ENCODE measurements at regions not wholly inside any gene's neighbourhood (a gene's known extent, or its start where the extent isn't known, plus 50 kb on each side); places are given as distances from the start of the nearest gene placed in this dataset.
A peak's percentile ranks its signal among the peaks of the same experiment; 100 is the strongest.
"Not testable (repeated sequence)": the region's sequence is repeated elsewhere in the genome, so short reads cannot be mapped to it uniquely, and the experiment has no call there.

DNA sequence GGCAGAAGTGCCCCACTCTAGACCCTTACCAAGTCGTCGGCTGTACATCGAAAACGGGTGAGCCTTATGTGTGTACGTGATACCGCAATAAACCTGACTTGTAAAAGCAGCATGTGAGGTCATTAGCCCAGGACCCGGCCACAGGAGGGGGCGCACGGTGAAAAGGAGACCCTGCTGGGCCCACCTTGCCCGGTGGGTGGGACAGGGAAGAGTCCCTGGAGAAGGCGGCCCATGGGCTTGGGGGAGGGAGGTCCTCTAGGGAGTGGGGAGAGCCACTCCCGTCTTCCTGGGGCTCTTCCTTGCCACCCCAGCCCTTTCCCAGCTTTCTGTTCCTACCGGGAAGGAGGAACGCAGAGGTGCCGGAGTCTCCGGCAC, 188.8 kb downstream of the NPIPB11 start:
- H3K36me3 ChIP-seq, H3K4me3 ChIP-seq, H3K4me1 ChIP-seq, H3K27ac ChIP-seq, H3K9me3 ChIP-seq, H3K27me3 ChIP-seq: not testable (repeated sequence)
- WGBS = 93% methylated on average over 10 of the region's 16 CpGs
- DNase-seq (ENCODE audit: low spot score in 2 of 2) = peak in 1 of 2 donors; percentile 41

DNA sequence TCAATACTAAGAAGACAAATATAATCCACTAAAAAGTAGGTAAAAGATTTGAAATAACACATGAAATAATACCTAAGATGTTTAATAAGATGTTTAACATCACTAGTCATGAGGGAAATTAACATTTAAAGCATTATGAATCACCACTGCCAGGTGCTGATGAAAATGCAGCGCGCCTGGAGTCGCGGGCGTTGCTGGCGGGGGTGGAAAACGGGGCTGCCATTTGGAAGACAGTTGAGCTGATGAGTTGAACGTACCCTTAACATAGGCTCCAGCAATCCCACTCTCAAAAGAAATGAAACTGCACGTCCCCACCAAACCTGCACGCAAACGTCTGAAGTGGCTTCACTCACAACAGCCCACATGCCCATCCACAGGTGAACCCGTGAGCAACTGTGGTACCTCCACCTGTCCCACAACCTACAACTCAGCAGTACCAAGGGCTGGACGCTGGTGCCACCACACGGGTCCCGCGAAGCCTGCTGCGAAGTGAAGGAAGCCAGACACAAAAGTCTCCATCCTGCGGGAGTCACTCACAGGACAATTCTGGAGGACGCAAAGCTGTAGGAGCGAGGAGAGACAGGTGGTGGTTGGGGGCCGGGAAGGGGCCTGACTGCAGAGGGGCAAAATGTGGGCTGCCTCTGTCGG, 189.3 kb downstream of the NPIPB11 start:
- DNase-seq (ENCODE audit: low spot score in 2 of 2) = peak in 1 of 2 donors; percentile 56
- H3K4me1 ChIP-seq, H3K27ac ChIP-seq, H3K27me3 ChIP-seq, H3K36me3 ChIP-seq, H3K9me3 ChIP-seq, H3K4me3 ChIP-seq: not testable (repeated sequence)
- 92% methylated on average over 22 of the region's 22 CpGs for WGBS

DNA sequence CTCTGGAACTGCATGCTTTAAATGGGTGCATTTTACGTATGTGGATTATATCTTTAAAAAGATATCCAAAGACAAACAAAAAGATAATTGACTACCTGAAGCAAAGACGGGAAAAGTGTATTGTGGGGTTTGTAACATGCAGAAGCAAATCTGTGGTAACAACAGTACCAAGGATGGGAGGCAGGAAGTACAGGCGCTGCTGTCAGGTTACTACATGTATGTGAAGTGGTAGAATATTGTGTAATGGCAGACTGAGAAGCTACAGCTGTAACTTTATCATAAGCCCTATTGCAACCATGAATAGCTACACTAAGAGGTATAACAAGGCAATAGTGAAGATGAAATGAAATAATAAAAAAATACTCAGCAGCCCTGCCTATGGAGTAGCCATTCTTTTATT, 192.7 kb downstream of the NPIPB11 start:
- not testable (repeated sequence) for H3K9me3 ChIP-seq; H3K27ac ChIP-seq; DNase-seq (ENCODE audit: low spot score in 2 of 2); H3K4me1 ChIP-seq; H3K36me3 ChIP-seq; H3K27me3 ChIP-seq; H3K4me3 ChIP-seq
- WGBS = 58% methylated on average over 3 of the region's 3 CpGs

DNA sequence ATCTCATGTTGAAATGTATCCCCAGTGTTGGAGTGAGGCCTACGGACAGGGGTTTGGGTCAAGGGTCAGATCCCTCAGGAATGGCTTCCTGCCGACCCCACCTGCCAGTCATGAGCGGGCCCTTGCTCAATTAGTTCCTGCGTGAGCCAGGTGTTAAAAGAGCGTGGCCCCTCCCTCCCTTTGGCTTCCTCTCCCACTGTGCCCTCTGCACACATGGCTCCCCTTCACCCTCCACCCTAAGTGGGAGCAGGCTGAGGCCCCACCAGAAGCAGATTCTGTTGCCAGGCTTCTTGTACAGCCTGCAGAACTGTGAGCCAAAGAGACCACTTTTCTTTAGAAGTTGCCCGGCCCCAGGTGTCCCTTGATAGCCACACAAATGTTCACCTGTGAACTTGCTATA, 193.3 kb downstream of the NPIPB11 start:
- not testable (repeated sequence) for H3K4me1 ChIP-seq, H3K36me3 ChIP-seq, H3K27ac ChIP-seq, H3K9me3 ChIP-seq, H3K27me3 ChIP-seq, H3K4me3 ChIP-seq
- 90% methylated on average over 6 of the region's 6 CpGs for WGBS
- peak in 1 of 2 donors; percentile 11 for DNase-seq (ENCODE audit: low spot score in 2 of 2)

DNA sequence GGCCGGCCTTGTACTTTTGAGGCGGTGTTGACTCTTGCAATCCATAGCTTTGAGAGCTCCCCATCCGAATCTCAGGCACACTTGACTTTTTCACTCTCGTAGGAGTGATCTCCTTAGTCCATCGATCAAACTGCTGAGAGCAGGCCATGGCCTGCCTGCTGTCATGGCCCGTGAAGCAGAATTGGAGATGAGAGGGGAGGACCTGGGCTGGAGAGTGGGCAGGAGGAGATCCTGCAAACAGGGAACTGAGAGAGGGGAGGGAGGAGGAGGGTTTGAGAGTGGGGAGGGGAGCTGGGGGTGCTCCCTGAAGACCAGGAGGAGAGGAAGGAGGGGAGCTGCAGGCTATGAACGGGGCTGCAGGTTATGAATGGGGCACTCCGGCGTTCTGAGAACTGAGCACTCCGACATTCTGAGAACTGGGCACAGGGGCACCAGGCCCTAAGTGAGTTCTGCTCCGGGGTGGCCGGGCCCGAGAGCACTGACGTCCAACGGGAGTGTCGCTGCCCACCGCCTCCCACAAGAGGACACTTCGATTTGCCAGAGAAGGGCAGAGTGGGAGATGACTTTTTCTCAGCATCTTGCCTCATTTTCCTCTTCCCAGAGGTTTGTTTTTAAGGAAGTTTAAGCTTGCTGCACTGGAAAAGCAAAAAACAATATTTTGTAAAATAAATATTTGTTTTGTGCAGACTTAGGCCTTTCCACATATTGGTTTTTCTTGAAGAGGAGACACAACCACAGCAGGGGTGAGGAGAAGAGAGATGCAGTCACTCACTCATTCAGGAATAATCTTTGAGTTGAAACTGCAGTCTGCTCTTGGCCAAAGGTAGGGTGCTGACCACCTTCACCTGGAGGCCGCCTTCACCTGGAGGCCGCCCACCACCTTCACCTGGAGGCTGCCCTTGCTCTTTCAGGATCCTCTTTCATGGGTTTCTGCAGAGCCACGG, 194.2 kb downstream of the NPIPB11 start:
- peak; percentile 48 to 69 for DNase-seq (ENCODE audit: low spot score in 2 of 2)
- H3K36me3 ChIP-seq, H3K9me3 ChIP-seq, H3K27ac ChIP-seq, H3K4me3 ChIP-seq, H3K4me1 ChIP-seq, H3K27me3 ChIP-seq: not testable (repeated sequence)
- 90% methylated on average over 21 of the region's 21 CpGs for WGBS

DNA sequence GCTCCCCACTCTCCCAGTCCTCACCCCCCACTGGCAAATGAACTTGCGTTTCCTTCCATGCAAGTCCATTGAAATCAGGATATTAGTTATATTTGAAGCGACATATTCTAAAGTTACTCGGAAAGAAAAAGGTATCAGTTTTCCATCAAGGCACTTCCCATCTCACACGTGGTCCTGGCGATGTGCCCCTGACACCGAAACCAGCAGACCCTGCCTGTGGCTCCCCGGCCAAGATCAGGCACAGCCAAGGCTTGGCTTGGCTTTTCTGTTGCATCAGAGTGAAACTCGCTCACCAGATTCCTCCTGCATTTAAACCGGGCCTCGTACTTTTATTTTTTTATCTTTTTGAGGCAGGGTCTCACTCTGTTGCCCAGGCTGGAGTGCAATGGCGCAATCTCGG, 195.1 kb downstream of the NPIPB11 start:
- WGBS = 82% methylated on average over 12 of the region's 12 CpGs

DNA sequence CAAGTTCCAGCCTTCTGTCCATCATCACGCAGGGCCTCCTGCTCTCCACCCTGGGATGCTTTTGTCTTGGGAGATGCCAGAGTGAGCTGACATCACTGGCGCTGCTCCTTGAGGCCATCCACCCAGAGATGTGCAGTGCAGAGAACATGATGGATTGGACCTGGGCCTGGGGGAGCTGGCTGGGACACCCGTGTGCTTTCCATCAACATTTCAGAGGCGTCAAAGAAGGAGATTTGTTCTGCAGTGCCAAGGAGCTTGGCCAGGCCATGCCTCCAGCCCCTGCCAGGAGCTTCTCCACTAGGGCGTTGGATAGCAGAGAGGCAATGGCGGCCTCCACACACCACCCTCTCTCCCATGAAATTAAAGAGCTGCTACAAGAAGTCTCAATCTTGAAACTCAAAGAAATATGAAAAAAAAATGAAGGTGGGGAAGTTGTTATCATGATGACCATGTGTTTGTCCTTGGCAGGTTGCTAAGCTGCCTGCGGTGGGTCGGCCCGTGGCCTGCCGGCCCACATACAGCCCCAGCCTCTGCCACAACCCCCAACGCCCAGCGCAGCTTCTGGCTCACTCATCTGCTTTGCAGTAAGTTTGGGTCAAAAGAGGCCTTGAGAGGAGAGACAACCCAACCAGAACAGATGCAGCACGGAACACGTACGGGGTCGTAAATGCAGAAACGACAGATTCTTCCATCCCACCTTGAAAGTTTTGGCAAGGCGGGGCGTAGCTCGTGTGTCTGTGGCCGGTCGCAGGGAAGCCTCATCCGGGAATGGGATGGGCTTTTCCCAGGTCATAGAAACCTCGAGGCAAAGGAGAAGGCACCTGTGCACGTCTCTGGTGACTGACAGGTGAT, 196.0 kb downstream of the NPIPB11 start:
- 80% methylated on average over 21 of the region's 25 CpGs for WGBS
- peak; percentile 44 to 53 for DNase-seq (ENCODE audit: low spot score in 2 of 2)
- H3K9me3 ChIP-seq, H3K27me3 ChIP-seq, H3K4me1 ChIP-seq, H3K27ac ChIP-seq, H3K4me3 ChIP-seq, H3K36me3 ChIP-seq: not testable (repeated sequence)

More for the DNA sequence above, 195.1 kb downstream of the NPIPB11 start:
- H3K27me3 ChIP-seq, H3K36me3 ChIP-seq, H3K27ac ChIP-seq, H3K4me1 ChIP-seq, H3K9me3 ChIP-seq, H3K4me3 ChIP-seq: not testable (repeated sequence)
- DNase-seq (ENCODE audit: low spot score in 2 of 2) = peak; percentile 73 to 77

DNA sequence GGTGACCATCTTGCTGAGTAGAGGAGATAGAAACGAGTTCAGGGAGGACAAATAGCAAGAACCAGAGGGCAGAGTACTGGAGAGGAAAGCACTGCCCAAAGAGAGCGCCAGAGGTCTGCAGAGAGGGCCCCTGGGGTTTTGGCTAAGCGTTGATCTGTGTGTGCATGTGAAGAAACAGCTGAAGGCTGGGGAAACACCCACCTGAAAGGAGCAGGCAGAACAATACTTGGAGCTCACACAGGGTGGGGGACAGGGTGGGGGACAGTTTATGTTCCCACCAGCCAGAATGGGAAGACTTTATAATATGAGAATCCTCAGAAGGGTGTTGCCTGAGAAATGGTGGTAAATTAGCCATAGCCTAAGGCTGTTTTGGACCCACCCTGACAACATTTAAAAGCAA, 200.4 kb downstream of the NPIPB11 start:
- H3K9me3 ChIP-seq, H3K4me3 ChIP-seq, H3K27me3 ChIP-seq, H3K27ac ChIP-seq, H3K36me3 ChIP-seq: not testable (repeated sequence)
- DNase-seq (ENCODE audit: low spot score in 2 of 2) = peak in 1 of 2 donors; percentile 21
- H3K4me1 ChIP-seq = peaks cover 24% of the 10 kb centered on the region
- 87% methylated on average over 3 of the region's 3 CpGs for WGBS

DNA sequence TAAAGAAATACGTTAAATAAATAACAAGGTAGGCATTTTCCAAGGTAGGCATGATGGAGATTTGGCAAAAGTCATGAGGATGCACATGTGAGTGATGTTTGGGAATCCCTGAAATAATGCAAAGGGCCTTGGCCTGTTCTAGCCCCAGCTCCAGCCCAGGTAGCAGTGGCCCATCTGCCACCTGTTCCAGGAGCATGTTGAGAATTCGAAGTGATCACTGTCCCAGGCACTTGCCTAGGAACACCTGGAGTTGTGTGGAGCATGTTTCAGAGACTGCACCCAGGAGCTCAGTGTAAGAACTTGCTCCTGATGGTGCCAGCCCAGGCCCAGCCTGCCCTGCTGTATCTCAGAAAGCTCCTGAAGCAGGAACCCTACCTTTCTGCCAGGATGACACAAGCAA, 201.4 kb downstream of the NPIPB11 start:
- WGBS = 94% methylated on average over 2 of the region's 2 CpGs
- not testable (repeated sequence) for H3K27me3 ChIP-seq

DNA sequence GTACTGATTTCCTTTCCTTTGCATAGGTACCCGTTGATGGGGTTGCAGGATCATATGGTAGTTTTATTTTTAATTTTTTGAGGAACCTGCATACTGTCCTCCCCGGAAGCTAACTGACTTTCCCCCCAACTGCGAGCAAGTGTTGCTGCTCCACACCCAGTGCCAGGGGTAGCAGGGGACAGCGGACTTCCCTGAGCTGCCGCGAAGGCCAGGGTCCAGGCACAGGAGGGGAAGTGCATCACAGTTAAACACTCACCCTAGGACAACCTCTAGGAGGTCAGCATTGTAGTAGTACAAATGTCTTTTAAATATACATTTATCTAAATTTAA, 201.7 kb downstream of the NPIPB11 start:
- Histone ChIP-seq H3K9me3 (no peaks in the 10 kb centered on the region), H3K36me3 (no peaks in the 10 kb centered on the region), H3K4me3 (no peak overlapping the region), H3K27ac (no peak overlapping the region), H3K27me3 (no peaks in the 10 kb centered on the region), H3K4me1 (peaks cover 29% of the 10 kb centered on the region)
- TF ChIP-seq EP300 (IDR thresholded peaks at IDR 0.05) (no peak), POLR2AphosphoS5 (IDR thresholded peaks at IDR 0.05) (no peak), POLR2A (IDR thresholded peaks at IDR 0.05) (no peak)
- TF ChIP-seq, protein P1, sequence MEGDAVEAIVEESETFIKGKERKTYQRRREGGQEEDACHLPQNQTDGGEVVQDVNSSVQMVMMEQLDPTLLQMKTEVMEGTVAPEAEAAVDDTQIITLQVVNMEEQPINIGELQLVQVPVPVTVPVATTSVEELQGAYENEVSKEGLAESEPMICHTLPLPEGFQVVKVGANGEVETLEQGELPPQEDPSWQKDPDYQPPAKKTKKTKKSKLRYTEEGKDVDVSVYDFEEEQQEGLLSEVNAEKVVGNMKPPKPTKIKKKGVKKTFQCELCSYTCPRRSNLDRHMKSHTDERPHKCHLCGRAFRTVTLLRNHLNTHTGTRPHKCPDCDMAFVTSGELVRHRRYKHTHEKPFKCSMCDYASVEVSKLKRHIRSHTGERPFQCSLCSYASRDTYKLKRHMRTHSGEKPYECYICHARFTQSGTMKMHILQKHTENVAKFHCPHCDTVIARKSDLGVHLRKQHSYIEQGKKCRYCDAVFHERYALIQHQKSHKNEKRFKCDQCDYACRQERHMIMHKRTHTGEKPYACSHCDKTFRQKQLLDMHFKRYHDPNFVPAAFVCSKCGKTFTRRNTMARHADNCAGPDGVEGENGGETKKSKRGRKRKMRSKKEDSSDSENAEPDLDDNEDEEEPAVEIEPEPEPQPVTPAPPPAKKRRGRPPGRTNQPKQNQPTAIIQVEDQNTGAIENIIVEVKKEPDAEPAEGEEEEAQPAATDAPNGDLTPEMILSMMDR (IDR thresholded peaks at IDR 0.05) = no peak
- peak; percentile 46 to 47 for DNase-seq (ENCODE audit: low spot score in 2 of 2)
- 71% methylated on average over 6 of the region's 6 CpGs for WGBS

More for the DNA sequence above, 201.4 kb downstream of the NPIPB11 start:
- peak in 1 of 2 donors; percentile 22 for DNase-seq (ENCODE audit: low spot score in 2 of 2)
- H3K4me1 ChIP-seq = peaks cover 29% of the 10 kb centered on the region
- H3K27ac ChIP-seq, H3K4me3 ChIP-seq, H3K9me3 ChIP-seq, H3K36me3 ChIP-seq: not testable (repeated sequence)

DNA sequence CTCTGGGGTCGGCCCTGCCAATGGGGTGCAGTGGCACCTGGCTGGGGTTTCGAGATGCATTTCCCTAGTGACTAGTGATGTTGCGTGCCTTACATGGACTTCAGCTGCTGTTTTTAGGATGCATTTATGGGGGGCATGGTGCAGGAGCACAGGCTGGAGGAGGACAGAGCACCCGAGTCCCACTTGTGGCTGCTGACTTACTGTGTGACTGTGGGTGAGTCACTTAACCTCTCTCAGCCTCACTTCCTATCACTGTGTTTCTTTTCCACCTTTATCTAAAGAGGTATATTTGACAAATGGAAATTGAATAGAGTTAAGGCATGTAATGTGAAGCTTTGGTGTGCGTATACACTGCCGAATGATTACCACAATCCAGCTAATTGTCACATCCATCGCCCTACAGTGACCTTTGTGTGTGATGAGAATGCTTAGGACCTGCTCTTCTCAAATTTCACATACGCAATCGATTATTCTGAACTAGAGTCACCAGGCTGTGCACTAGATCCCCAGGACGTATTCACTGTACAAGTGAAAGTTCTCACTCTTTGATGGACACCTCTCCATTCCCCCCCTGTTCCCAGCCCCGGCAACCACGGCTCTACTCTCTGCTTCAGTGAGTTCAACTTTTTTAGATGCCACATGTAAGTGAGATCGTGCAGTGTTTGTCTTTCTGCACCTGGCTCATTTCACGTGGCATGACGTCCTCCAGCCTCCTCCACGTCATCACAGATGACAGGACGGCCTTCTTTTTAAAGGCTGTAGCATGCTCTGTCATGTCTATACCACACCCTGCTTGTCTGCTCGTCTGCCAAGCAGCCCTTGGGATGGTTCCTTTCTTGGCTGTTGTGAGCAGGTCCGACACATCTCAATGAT, 202.3 kb downstream of the NPIPB11 start:
- not testable (repeated sequence) for H3K9me3 ChIP-seq, H3K36me3 ChIP-seq, H3K27ac ChIP-seq, H3K4me3 ChIP-seq, H3K27me3 ChIP-seq
- WGBS = 63% methylated on average over 16 of the region's 19 CpGs
- peak in 1 of 2 donors; percentile 61 for DNase-seq (ENCODE audit: low spot score in 2 of 2)
- H3K4me1 ChIP-seq = peaks cover 31% of the 10 kb centered on the region

Measured in suprapubic skin (tissue), 4 donors.